H1 (cell line): ENCODE measurements at regions not wholly inside any gene's neighbourhood (a gene's known extent, or its start where the extent isn't known, plus 50 kb on each side); places are given as distances from the start of the nearest gene placed in this dataset.

Source experiments
- CTCF ChIA-PET: fragments of 300-600 bp; sonication (Branson Sonifier 250); formaldehyde crosslinking; loops from one replicate; lab custom pipeline; 2021; ENCODE audit not compliant: partially characterized antibody; lab: Charles Lee
- POLR2A ChIA-PET: fragments of 300-600 bp; sonication (Branson Sonifier 250); formaldehyde crosslinking; loops from one replicate; lab custom pipeline; 2021; ENCODE audit warnings: inconsistent platforms; ENCODE audit not compliant: partially characterized antibody; lab: Charles Lee
- DNase-seq, 2 experiments: peaks; one replicate each; pipeline versions ENCODE4 v3.0.0 to v3.0.0-alpha.2; 2010 to 2022; ENCODE audit warnings: low spot score in 2 of 2, low read depth in 1 of 2, mixed read lengths in 1 of 2
- FAIRE-seq: peaks from 2 replicates; lab custom pipeline; 2011; peaks lifted over from hg19 to GRCh38; lab: Jason Lieb, UNC
- H2AFZ ChIP-seq: 2 replicates; pipeline ENCODE4 v1.8.1; 2012; ENCODE audit warnings: low read length, inconsistent platforms
- H2AK5ac ChIP-seq: 2 replicates; pipeline ENCODE4 v1.6.1; 2013; ENCODE audit warnings: low read depth, low read length
- H2BK120ac ChIP-seq: replicated peaks from 2 replicates; pipeline ENCODE3; 2013; ENCODE audit warnings: low read depth, low read length, inconsistent platforms
- H2BK12ac ChIP-seq: 2 replicates; pipeline ENCODE4 v1.6.1; 2013; ENCODE audit warnings: low read depth, low read length
- H2BK15ac ChIP-seq: 2 replicates; pipeline ENCODE4 v1.6.1; 2013; ENCODE audit warnings: low read length
- H2BK20ac ChIP-seq: 2 replicates; pipeline ENCODE4 v1.6.1; 2013; ENCODE audit warnings: low read length
- H2BK5ac ChIP-seq: 2 replicates; pipeline ENCODE4 v1.6.1; 2013; ENCODE audit warnings: low read depth, low read length
- H3K14ac ChIP-seq: 2 replicates; pipeline ENCODE4 v1.6.1; 2013; ENCODE audit warnings: inconsistent platforms; ENCODE audit not compliant: insufficient read length
- H3K18ac ChIP-seq: 2 replicates; pipeline ENCODE4 v1.6.1; 2013; ENCODE audit warnings: low read length; ENCODE audit errors: extremely low read depth
- H3K23ac ChIP-seq: 2 replicates; pipeline ENCODE4 v1.6.1; 2013; ENCODE audit warnings: inconsistent platforms; ENCODE audit not compliant: insufficient read length
- H3K23me2 ChIP-seq: 2 replicates; pipeline ENCODE4 v1.6.1; 2013; ENCODE audit warnings: low read depth, low read length
- H3K27ac ChIP-seq: 2 replicates; pipeline ENCODE4 v1.6.1; 2011; ENCODE audit warnings: low read depth, low read length, inconsistent platforms
- H3K27me3 ChIP-seq, 4 experiments: replicated peaks in 1 of 4; 1 replicate in 1 of 4; 2 replicates in 3 of 4; pipeline versions ENCODE4 v1.6.1 to v1.8.1; 2011 to 2013; ENCODE audit warnings: low read length in 3 of 4, mild to moderate bottlenecking in 3 of 4, inconsistent platforms in 2 of 4, mixed read lengths in 2 of 4, moderate library complexity in 1 of 4; ENCODE audit not compliant: control insufficient read depth in 3 of 4, insufficient read depth in 3 of 4; ENCODE audit errors: extremely low read depth in 1 of 4
- H3K36me3 ChIP-seq, 4 experiments: 2 replicates each; pipeline versions ENCODE4 v1.6.1 to v1.8.1; 2011 to 2013; ENCODE audit warnings: mild to moderate bottlenecking in 4 of 4, low read length in 3 of 4, moderate library complexity in 2 of 4, control low read depth in 1 of 4, inconsistent platforms in 1 of 4; ENCODE audit not compliant: insufficient read depth in 4 of 4, control insufficient read depth in 2 of 4
- H3K4ac ChIP-seq: replicated peaks from 2 replicates; pipeline ENCODE3; 2013; ENCODE audit warnings: low read length, low read depth, mixed read lengths, inconsistent platforms; ENCODE audit not compliant: insufficient read length
- H3K4me1 ChIP-seq, 4 experiments: replicated peaks in 1 of 4; 1 replicate in 1 of 4; 2 replicates in 3 of 4; pipeline versions ENCODE4 v1.6.1 to v1.8.1; 2011 to 2013; ENCODE audit warnings: low read length in 3 of 4, inconsistent platforms in 2 of 4, mixed read lengths in 1 of 4; ENCODE audit not compliant: insufficient read depth in 4 of 4, control insufficient read depth in 3 of 4
- H3K4me2 ChIP-seq, 2 experiments: 2 replicates each; pipeline versions ENCODE4 v1.6.1 to v1.8.1; 2011 to 2013; ENCODE audit warnings: low read depth in 2 of 2, low read length in 2 of 2, control low read depth in 1 of 2, inconsistent platforms in 1 of 2, mild to moderate bottlenecking in 1 of 2; ENCODE audit not compliant: insufficient read depth in 1 of 2
- H3K4me3 ChIP-seq, 4 experiments: fragments of 200-600, 300-600 bp in 1 of 4; sonication (generic), shearing (Covaris generic), sonication (Bioruptor Twin) in 1 of 4; 2 replicates each; pipeline versions ENCODE4 v1.5.1 to v1.8.1; 2011 to 2016; ENCODE audit warnings: low read length in 4 of 4, low read depth in 3 of 4, control low read depth in 2 of 4, inconsistent platforms in 2 of 4, mild to moderate bottlenecking in 2 of 4, mixed read lengths in 1 of 4, moderate library complexity in 1 of 4; ENCODE audit not compliant: insufficient read depth in 2 of 4; ENCODE audit errors: extremely low read depth in 1 of 4
- H3K56ac ChIP-seq: replicated peaks from 2 replicates; pipeline ENCODE3; 2013; ENCODE audit warnings: low read depth, mild to moderate bottlenecking, mixed read lengths, low read length, inconsistent platforms; ENCODE audit not compliant: insufficient read length
- H3K79me1 ChIP-seq: 2 replicates; pipeline ENCODE4 v1.6.1; 2013; ENCODE audit warnings: low read depth, low read length, control low read depth
- H3K79me2 ChIP-seq, 2 experiments: 2 replicates each; pipeline versions ENCODE4 v1.6.1 to v1.8.1; 2012 to 2013; ENCODE audit warnings: low read length in 2 of 2, mild to moderate bottlenecking in 2 of 2, inconsistent platforms in 1 of 2; ENCODE audit not compliant: insufficient read depth in 2 of 2, control insufficient read depth in 1 of 2
- H3K9ac ChIP-seq, 4 experiments: replicated peaks in 1 of 4; 1 replicate in 1 of 4; 2 replicates in 3 of 4; pipeline versions ENCODE4 v1.6.1 to v1.8.1; 2011 to 2013; ENCODE audit warnings: low read depth in 3 of 4, low read length in 3 of 4, control low read depth in 2 of 4, mild to moderate bottlenecking in 2 of 4, moderate library complexity in 2 of 4, inconsistent platforms in 1 of 4; ENCODE audit errors: extremely low read depth in 1 of 4
- H3K9me3 ChIP-seq, 2 experiments: 2 replicates each; pipeline versions ENCODE4 v1.6.1 to v1.8.1; 2012 to 2013; ENCODE audit warnings: mild to moderate bottlenecking in 2 of 2, moderate library complexity in 2 of 2, control low read depth in 1 of 2, inconsistent platforms in 1 of 2, low read depth in 1 of 2, low read length in 1 of 2, mixed read lengths in 1 of 2; ENCODE audit not compliant: insufficient read depth in 2 of 2
- H4K20me1 ChIP-seq, 2 experiments: replicated peaks in 1 of 2; 2 replicates each; pipeline versions ENCODE3 to v1.8.1; 2011 to 2013; ENCODE audit warnings: inconsistent platforms in 2 of 2, low read length in 2 of 2, mild to moderate bottlenecking in 1 of 2; ENCODE audit not compliant: insufficient read depth in 2 of 2, control insufficient read depth in 1 of 2
- H4K5ac ChIP-seq: 2 replicates; pipeline ENCODE4 v1.6.1; 2013; ENCODE audit warnings: low read length, low read depth, mixed read lengths, inconsistent platforms; ENCODE audit not compliant: insufficient read length
- H4K8ac ChIP-seq: 2 replicates; pipeline ENCODE4 v1.8.0; 2013; ENCODE audit warnings: mild to moderate bottlenecking, moderate library complexity, low read length, inconsistent platforms; ENCODE audit not compliant: insufficient read depth; ENCODE audit errors: extremely low read depth
- H4K91ac ChIP-seq: replicated peaks from 2 replicates; pipeline ENCODE3; 2013; ENCODE audit warnings: low read length, mixed read lengths, inconsistent platforms; ENCODE audit not compliant: insufficient read length
- BCL11A ChIP-seq, 2 experiments: IDR thresholded peaks; one replicate each; pipeline ENCODE4 v1.6.1; 2011; ENCODE audit warnings: low read depth in 2 of 2, low read length in 2 of 2, mild to moderate bottlenecking in 2 of 2
- BRCA1 ChIP-seq: IDR thresholded peaks from 2 replicates; pipeline ENCODE4 v1.6.1; 2012; ENCODE audit warnings: low read depth, low read length, improper control_type of control experiment
- EZH2 ChIP-seq: fragments of 200-600 bp; sonication (generic); IDR thresholded peaks from 2 replicates; pipeline ENCODE4 v1.7.1; 2012; ENCODE audit warnings: low read depth, mild to moderate bottlenecking, moderate library complexity, low read length, inconsistent platforms; ENCODE audit not compliant: severe bottlenecking
- FOSL1 ChIP-seq: IDR thresholded peaks from 2 replicates; pipeline ENCODE4 v1.6.1; 2011; ENCODE audit warnings: mild to moderate bottlenecking, low read depth, low read length, moderate library complexity; ENCODE audit not compliant: insufficient read depth
- JUND ChIP-seq: IDR thresholded peaks from 2 replicates; pipeline ENCODE4 v1.6.1; 2011; ENCODE audit warnings: mild to moderate bottlenecking, improper control_type of control experiment, low read length
- KDM1A ChIP-seq: fragments of 200-600, 300-600 bp; sonication (generic); IDR thresholded peaks from 2 replicates; pipeline ENCODE4 v1.7.1; 2016; ENCODE audit warnings: mild to moderate bottlenecking, low read length, borderline replicate concordance
- KDM5A ChIP-seq: fragments of 200-600 bp; IDR thresholded peaks from 2 replicates; pipeline ENCODE4 v1.7.1; 2012; ENCODE audit warnings: mild to moderate bottlenecking, low read length, inconsistent platforms, mixed read lengths
- NANOG ChIP-seq: IDR thresholded peaks from 2 replicates; pipeline ENCODE4 v1.6.1; 2011; ENCODE audit warnings: low read length, low read depth, mild to moderate bottlenecking, inconsistent platforms; ENCODE audit not compliant: insufficient read depth, poor library complexity, severe bottlenecking
- POU5F1 ChIP-seq: IDR thresholded peaks from 2 replicates; pipeline ENCODE4 v1.6.1; 2011; ENCODE audit warnings: low read depth, mild to moderate bottlenecking, low read length, moderate library complexity
- RXRA ChIP-seq: IDR thresholded peaks from 2 replicates; pipeline ENCODE4 v1.6.1; 2011; ENCODE audit warnings: low read depth, mild to moderate bottlenecking, low read length, moderate library complexity; ENCODE audit not compliant: insufficient read depth
- SP1 ChIP-seq: IDR thresholded peaks from 2 replicates; pipeline ENCODE4 v1.6.1; 2011; ENCODE audit warnings: low read depth, low read length
- SP2 ChIP-seq: IDR thresholded peaks from 2 replicates; pipeline ENCODE4 v1.6.1; 2012; ENCODE audit warnings: mild to moderate bottlenecking, low read length, inconsistent platforms
- SP4 ChIP-seq: IDR thresholded peaks from 2 replicates; pipeline ENCODE4 v1.6.1; 2012; ENCODE audit warnings: low read length, inconsistent platforms
- SUZ12 ChIP-seq: fragments of 200-600 bp; sonication (generic); IDR thresholded peaks from 2 replicates; pipeline ENCODE4 v1.6.1; 2012; ENCODE audit warnings: mild to moderate bottlenecking, inconsistent platforms, low read length, moderate library complexity, mixed read lengths
- TAF7 ChIP-seq: optimal IDR thresholded peaks from 2 replicates; pipeline ENCODE3; 2011; ENCODE audit warnings: low read depth, mild to moderate bottlenecking, inconsistent platforms, low read length, moderate library complexity, borderline replicate concordance
- WGBS, 2 experiments: shearing (Covaris generic) in 1 of 2; methylation state at CpG; one replicate each; pipeline versions ENCODE4 v1.1.6 to v1.1.7; 2013 to 2015; ENCODE audit warnings: low lambda C conversion rate in 2 of 2, mixed read lengths in 2 of 2, inconsistent platforms in 1 of 2, low coverage in 1 of 2, missing lambda C conversion rate in 1 of 2; ENCODE audit not compliant: insufficient replicate concordance in 2 of 2, insufficient coverage in 1 of 2, insufficient read length in 1 of 2; ENCODE audit errors: extremely low coverage in 1 of 2, missing lambda C conversion rate in 1 of 2; 5-methylcytosine and 5-hydroxymethylcytosine counted together

- DNase-seq (no peak), FAIRE-seq (no peak)
- peak overlapping the region; percentile 95; the same call in 1 of the 2 replicates for H2BK5ac ChIP-seq
- H3K36me3 ChIP-seq: peaks cover 0 to 17% (median 2%) of the 10 kb centered on the region in 4 experiments; a peak in 2 of 8 replicates
- peaks cover 4 to 14% (median 6%) of the 10 kb centered on the region in 4 experiments; a peak in 5 of 7 replicates for H3K4me1 ChIP-seq
- H3K9ac ChIP-seq: no peak overlapping the region
- peak overlapping the region in 2 of 4 experiments; percentile 34 to 57; a peak in 2 of 8 replicates for H3K4me3 ChIP-seq
- H2BK120ac ChIP-seq: peak overlapping the region; percentile 99
- peak overlapping the region; percentile 95 for H3K18ac ChIP-seq
- H3K23ac ChIP-seq: no peak overlapping the region
- peak overlapping the region; percentile 96 for H4K5ac ChIP-seq
- peak overlapping the region; percentile 40 for H3K4ac ChIP-seq
- H2BK12ac ChIP-seq: peak overlapping the region; percentile 85
- H3K79me2 ChIP-seq: no peaks in the 10 kb centered on the region
- H3K79me1 ChIP-seq: no peaks in the 10 kb centered on the region
- ChIA-PET POLR2A (no interaction called here), CTCF (interaction anchor here (1.0 kb wide), 1 partner anchor 9 kb away, joined by 3 read pairs; no protein-coding TSS in a partner anchor)
- H4K20me1 ChIP-seq: no peaks in the 10 kb centered on the region
- peak overlapping the region; percentile 22 to 44 for H3K4me2 ChIP-seq
- no peaks in the 10 kb centered on the region for H3K9me3 ChIP-seq
- H3K23me2 ChIP-seq: no peaks in the 10 kb centered on the region
- H2BK20ac ChIP-seq: peak overlapping the region; percentile 98
- H3K14ac ChIP-seq: no peak overlapping the region
- peak overlapping the region; percentile 45; the same call in 1 of the 2 replicates for H3K27ac ChIP-seq
- no peak overlapping the region for H4K8ac ChIP-seq
- 0 out of 2 replicates have a peak overlapping the region, but pooled peaks have one; percentile 20 for H2AK5ac ChIP-seq
- peak overlapping the region; percentile 94 for H4K91ac ChIP-seq
- no peak overlapping the region for H2AFZ ChIP-seq
- 0 out of 2 replicates have a peak overlapping the region, but pooled peaks have one; percentile 81 for H2BK15ac ChIP-seq
- H3K56ac ChIP-seq: no peak overlapping the region
- no peaks in the 10 kb centered on the region for H3K27me3 ChIP-seq
- WGBS, 2 experiments: 25% methylated on average over 1 of the region's 1 CpG; no CpG with 5 or more reads in 1 of the 2 experiments
- TF ChIP-seq EZH2: no peak
- no peak for TF ChIP-seq BCL11A (IDR thresholded peaks at IDR 0.05; ENCODE audit: low read depth in 2 of 2, low read length in 2 of 2)
- no peak for TF ChIP-seq BRCA1
- TF ChIP-seq RXRA: no peak
- TF ChIP-seq TAF7: no peak
- TF ChIP-seq SP2: no peak
- no peak for TF ChIP-seq SP4
- no peak for TF ChIP-seq SP1
- no peak for TF ChIP-seq KDM1A
- no peak for TF ChIP-seq FOSL1
- TF ChIP-seq POU5F1: no peak
- no peak for TF ChIP-seq SUZ12
- no peak for TF ChIP-seq JUND
- TF ChIP-seq NANOG: no peak
- no peak for TF ChIP-seq KDM5A
Observed at GRCh38 chr4:132124624-132124974, 1024.5 kb upstream of the PCDH10 start.
